ENCODE measurements at regions not wholly inside any gene's neighbourhood (a gene's known extent, or its start where the extent isn't known, plus 50 kb on each side); places are given as distances from the start of the nearest gene placed in this dataset.

DNA sequence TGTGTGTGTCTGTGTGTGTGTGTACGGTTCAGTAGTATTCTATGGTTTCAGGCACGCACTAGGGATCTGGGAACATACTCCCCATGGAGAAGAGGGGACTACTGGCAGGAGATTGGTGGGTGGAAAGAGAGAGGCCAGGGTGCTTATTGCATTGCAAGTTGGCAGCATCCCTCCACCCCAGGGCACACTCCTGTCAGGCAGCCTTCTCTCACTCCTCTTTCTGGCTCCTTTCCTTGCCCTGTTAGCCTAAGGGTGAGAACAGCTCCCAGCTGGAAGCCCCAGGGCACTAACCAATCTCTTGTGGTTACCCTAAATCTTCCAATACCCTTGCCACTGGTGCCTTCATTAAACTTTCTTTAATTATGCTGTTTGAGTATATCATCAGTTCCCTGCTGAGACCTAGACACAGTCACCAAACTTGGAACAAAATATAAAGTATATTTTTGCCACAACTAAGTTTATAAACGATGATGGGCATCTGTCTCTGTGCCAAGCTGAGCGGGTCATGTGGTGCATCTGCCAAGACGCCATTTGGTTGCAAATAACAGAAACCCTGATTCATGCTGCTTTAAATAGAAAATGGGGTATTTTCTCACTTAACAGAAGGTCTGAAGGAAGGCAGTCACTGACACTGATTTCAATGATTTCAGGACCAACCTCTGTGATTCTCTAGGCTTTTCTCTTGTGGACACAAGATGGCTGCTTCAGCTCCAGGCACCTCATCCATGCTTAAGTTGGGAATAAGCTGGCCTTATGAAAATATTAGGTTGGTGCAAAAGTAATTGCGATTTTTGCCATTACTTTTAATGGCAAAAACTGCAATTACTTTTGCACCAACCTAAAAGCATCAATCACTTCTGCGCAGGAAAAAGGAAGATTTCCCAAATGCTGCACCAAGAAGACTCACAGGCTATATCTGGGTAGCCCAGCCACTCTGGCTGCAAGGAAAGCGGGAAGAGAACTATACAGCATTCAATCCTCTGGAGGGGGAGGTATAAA lies 476.9 kb upstream of the PROK2 start:
- DNase-seq (ENCODE audit: low read depth in 2 of 2): no peak

GRCh38 chr3:72260588-72260910 lies 475.6 kb upstream of the PROK2 start:
- no peak for DNase-seq (ENCODE audit: low read depth in 2 of 2)

GRCh38 chr3:72259755-72260587 lies 475.0 kb upstream of the PROK2 start:
- DNase-seq (ENCODE audit: low read depth in 2 of 2): no peak

DNA sequence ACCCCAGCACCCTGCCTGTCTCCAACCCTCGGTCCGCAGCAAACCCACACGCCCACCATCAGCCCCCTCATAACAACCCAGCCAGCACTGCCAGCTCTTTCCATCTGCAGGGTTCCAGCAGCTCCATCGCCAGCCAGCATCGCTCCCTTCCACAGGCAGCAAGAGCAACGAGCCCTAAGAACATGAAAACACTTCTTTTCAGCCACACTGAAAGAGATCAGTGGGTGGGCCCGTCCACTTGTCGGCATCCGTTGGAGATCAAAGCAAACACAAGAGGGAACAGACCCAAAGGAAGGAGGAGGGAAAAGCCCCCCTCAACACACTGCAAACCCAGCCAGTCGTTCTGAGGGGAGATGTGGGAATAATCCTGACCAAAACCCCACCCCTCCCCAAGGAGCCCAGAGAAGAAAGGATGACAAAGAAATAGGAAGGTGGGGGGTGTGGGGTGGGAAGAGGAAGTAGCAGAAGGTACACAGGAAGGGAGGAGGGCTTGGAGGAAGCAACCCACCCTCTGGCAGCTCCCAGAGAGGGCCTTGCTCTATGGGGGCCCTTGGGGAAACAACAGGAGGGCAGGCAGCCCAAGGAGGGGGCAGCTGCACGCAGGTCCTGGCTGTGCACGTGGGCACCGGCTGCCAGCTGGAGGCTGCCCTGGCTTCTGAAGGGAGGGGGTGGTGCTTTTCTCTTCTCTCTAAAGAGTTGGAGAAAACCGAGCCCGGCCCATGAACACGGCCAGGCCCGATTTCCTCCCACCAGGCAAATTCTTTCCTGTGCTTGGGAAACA lies 473.6 kb upstream of the PROK2 start:
- no peak for DNase-seq (ENCODE audit: low read depth in 2 of 2)

DNA sequence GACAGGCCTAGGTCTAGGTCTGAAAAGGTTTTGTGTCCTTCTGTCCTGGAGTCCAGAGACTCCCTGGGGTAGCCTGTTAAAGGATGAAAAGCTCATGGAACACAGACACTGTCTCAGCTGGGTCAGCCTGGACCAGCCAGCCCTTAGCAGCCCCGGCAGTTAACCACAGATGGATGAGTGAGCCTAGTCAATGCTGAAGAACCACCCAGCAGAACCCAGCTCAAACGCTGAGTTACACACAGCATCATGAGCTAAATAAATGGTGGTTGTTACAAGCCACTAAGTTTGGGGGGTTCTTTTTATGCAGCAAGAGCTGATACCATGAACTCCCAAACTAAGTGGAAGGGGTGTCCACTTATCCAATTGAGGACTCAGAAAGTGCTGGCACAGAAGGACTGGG lies 472.8 kb upstream of the PROK2 start:
- no peak for DNase-seq (ENCODE audit: low read depth in 2 of 2)

DNA sequence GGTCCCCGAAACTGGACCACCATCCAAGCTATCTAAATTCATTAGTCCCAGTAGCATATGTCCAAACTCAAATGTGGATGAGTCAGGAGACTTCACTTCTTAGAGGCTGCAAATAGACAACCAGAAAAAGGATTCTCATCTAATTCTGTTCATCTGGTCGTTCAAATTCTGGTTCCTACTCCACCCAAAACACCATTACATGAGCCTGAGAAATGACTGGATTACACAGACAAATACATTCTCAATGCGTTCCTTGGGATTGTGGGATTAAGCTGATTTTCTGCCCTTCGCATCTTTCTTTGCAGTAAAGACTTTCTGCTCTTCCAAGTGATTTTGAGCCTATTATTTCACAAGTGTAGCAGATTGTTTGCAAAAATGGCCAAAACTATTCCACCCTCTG lies 472.3 kb upstream of the PROK2 start:
- DNase-seq (ENCODE audit: low read depth in 2 of 2): no peak

DNA sequence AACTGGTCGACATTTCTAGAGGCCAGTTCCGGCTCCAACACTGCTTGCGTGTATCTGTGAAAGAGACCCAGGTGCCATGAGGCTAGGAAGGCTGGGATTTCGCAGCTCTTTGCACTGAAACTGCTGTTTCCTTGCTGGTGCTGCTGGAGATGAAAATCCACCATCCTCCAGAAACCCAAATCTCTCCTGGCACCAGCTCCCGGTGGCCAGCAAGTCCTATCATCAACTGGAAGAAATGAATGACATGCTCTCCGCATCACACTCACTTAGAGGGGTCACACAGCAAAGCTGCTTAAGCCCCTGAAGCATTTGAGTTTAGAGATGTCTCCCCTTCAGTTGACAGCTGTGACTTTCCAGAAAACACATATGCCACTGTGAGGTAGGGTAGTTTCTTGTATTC lies 471.8 kb upstream of the PROK2 start:
- no peak for DNase-seq (ENCODE audit: low read depth in 2 of 2)

GRCh38 chr3:72255791-72256559 lies 471.0 kb upstream of the PROK2 start:
- no peak for DNase-seq (ENCODE audit: low read depth in 2 of 2)

GRCh38 chr3:72255191-72255590 lies 470.2 kb upstream of the PROK2 start:
- DNase-seq (ENCODE audit: low read depth in 2 of 2): no peak

GRCh38 chr3:72254483-72254882 lies 469.5 kb upstream of the PROK2 start:
- no peak for DNase-seq (ENCODE audit: low read depth in 2 of 2)

- no peak for DNase-seq (ENCODE audit: low read depth in 2 of 2)
Measured at GRCh38 chr3:72250725-72251124, 465.8 kb upstream of the PROK2 start.

DNA sequence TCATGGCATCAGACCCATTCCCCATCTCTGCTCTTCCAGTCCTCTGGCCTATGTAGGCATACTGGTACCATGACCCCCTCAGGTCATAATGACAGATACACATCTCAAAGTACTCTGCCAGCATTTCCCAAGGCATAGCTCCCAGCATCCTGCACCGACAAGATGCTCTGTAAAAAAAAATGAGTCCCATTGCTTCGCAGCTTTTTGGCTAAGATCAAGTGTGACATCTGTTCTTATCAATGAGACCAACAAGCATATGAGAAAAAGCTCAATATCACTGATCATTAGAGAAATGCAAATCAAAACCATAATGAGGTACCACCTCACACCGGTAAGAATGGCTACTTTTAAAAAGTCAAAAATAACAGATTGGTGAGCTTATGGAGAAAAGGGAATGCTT lies 463.9 kb upstream of the PROK2 start:
- DNase-seq (ENCODE audit: low read depth in 2 of 2): no peak

DNA sequence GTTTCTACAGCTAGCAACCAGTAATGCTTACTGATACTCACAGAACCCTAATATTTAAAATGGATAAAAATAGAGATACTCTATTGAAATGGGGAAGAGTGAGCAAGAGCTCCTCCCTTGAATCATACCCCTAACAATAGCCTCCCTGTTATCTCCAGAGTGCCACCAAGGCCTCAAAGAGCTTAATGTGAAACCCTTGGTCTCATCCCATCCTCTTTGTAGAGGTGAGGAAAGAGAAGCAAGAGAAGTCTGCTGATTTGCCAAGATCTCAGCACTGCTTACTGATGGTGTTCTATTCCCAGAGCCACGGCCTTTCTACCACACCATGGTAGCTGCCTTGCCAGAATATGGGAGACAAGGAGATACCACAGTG lies 463.4 kb upstream of the PROK2 start:
- DNase-seq (ENCODE audit: low read depth in 2 of 2): no peak

DNA sequence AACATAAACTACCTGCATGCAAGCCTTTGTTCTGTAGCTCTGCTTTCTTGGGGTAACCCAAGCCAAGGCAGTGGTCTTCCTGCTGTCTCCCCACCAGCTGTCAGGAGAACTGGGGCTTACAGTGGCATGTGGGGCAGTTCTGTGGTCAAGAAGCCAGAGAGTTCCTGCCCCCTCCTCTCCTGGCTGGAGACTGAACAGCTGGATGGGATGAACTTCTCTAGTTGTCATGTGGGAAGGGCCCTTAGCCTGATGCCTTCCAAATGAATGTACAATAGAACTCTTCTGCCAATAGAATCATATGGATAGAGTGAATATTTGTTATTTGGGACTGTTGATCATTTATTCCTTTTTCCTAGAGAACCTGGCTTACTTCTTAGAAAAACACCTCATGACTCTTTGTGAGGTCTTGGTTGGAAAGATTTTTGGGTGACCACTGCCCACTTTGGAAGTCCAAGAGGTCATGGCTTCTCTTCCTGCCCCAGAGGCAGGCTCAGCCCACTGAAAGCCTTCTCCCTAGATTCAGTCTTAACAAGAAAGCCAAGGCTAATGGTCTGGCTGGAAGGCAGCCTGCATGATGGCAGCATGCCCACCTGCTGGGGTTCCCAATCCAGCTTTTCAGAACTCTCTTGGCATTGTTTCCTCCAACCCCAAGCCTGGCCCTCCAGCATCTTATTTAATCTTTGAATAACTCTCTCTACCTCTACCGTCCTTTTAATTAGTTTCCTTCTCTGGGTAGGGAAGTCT lies 462.9 kb upstream of the PROK2 start:
- no peak for DNase-seq (ENCODE audit: low read depth in 2 of 2)

GRCh38 chr3:72247126-72247525 lies 462.2 kb upstream of the PROK2 start:
- DNase-seq (ENCODE audit: low read depth in 2 of 2): no peak

- DNase-seq (ENCODE audit: low read depth in 2 of 2): no peak
Measured at GRCh38 chr3:72246685-72247084, 461.7 kb upstream of the PROK2 start.

DNA sequence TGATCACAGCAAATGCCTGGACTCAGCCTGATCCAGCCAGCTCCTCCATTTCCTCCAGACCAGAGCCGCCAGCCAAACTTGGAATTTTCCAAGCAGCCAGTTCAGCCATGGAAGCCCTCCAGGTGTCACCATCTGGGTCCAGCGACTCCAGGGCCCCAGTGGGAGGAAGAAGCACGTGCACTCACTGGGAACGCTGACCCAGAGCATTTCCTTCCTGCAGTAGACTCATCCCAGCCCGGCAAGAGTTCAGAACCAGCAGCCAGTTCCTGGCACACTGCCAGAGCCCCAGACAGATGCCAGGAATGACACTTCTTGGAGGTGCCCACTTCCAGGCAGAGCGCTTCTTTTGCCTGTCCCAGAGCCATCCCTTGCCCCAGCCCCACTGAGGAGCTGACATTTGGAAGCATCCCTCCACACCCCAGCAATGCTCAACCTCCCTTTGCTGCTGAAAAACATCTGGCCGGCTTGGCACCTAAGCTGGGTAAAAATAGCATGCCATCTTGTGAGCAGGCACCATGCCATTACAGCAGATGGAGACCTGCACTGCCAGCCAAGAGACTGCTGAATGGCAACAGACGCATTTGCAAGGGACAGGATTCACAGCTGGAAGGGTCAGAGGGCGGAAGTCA lies 460.3 kb upstream of the PROK2 start:
- no peak for DNase-seq (ENCODE audit: low read depth in 2 of 2)

DNA sequence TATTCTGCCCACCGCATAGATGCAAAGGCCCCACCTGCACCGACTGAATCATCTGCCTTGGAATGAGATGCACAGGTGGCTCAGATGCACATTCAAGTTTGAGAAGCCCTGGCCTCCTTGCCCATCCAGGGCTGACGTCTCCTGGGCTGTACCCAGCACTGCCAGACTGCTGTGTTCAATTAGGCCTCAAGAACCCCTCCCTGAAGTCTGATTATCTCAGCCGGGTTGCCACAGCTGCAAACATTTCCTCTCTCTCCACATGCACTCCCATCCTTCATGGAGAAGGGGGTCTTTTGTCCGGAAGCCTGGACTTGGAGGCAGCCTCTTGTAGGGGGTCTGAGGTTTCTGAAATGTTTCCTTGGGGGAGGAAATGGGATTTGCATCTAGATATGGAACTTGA lies 459.4 kb upstream of the PROK2 start:
- no peak for DNase-seq (ENCODE audit: low read depth in 2 of 2)

GRCh38 chr3:72242326-72242725 lies 457.4 kb upstream of the PROK2 start:
- no peak for DNase-seq (ENCODE audit: low read depth in 2 of 2)

- no peak for DNase-seq (ENCODE audit: low read depth in 2 of 2)
Measured at GRCh38 chr3:72241525-72241924, 456.6 kb upstream of the PROK2 start.

Measured in stimulated activated CD8-positive, alpha-beta memory T cell treated with anti-CD3 and anti-CD28 coated beads, Interleukin-7, amount 100 ng/mL, for 1 hour (primary cell).